ENCODE measurements at regions not wholly inside any gene's neighbourhood (a gene's known extent, or its start where the extent isn't known, plus 50 kb on each side); places are given as distances from the start of the nearest gene placed in this dataset.

- no peaks in the 10 kb centered on the region for H3K4me1 ChIP-seq (ENCODE audit: control insufficient read depth, extremely low read depth, insufficient read depth, low read length)
- no peak overlapping the region for H3K27ac ChIP-seq (ENCODE audit: control insufficient read depth, insufficient read depth, low read length)
- no peaks in the 10 kb centered on the region for H4K20me1 ChIP-seq (ENCODE audit: control insufficient read depth, extremely low read depth, insufficient read depth, low read length)
- TF ChIP-seq, protein P1, sequence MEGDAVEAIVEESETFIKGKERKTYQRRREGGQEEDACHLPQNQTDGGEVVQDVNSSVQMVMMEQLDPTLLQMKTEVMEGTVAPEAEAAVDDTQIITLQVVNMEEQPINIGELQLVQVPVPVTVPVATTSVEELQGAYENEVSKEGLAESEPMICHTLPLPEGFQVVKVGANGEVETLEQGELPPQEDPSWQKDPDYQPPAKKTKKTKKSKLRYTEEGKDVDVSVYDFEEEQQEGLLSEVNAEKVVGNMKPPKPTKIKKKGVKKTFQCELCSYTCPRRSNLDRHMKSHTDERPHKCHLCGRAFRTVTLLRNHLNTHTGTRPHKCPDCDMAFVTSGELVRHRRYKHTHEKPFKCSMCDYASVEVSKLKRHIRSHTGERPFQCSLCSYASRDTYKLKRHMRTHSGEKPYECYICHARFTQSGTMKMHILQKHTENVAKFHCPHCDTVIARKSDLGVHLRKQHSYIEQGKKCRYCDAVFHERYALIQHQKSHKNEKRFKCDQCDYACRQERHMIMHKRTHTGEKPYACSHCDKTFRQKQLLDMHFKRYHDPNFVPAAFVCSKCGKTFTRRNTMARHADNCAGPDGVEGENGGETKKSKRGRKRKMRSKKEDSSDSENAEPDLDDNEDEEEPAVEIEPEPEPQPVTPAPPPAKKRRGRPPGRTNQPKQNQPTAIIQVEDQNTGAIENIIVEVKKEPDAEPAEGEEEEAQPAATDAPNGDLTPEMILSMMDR (optimal IDR thresholded peaks at IDR 0.05 in 1 of 3, IDR thresholded peaks at IDR 0.05 in 1 of 3, conservative IDR thresholded peaks at IDR 0.05 in 1 of 3; ENCODE audit: extremely low read depth in 1 of 3, insufficient read depth in 2 of 3, low read length in 3 of 3) = no peak
- H3K4me2 ChIP-seq (ENCODE audit: control insufficient read depth, extremely low read depth, insufficient read depth, low read depth, low read length) = no peak overlapping the region
- no peak overlapping the region for H3K9ac ChIP-seq (ENCODE audit: control insufficient read depth, extremely low read depth, insufficient read depth, low read length)
- H3K27me3 ChIP-seq (ENCODE audit: control insufficient read depth, extremely low read depth, insufficient read depth, low read length) = peaks cover 24% of the 10 kb centered on the region
- H3K79me2 ChIP-seq (ENCODE audit: control insufficient read depth, insufficient read depth, low read length) = no peaks in the 10 kb centered on the region
- dilution Hi-C loops (cut with MboI; ENCODE audit: extremely low pct_ligation_motif_present, low sequenced_read_pairs) = no loop called here
- DNase-seq (ENCODE audit: low read depth, low spot score) = no peak
- no peaks in the 10 kb centered on the region for H3K36me3 ChIP-seq (ENCODE audit: control insufficient read depth in 2 of 2, extremely low read depth in 1 of 2, insufficient read depth in 2 of 2, low read length in 2 of 2)
- H2AFZ ChIP-seq (ENCODE audit: control insufficient read depth, low read length) = no peak overlapping the region
- H3K9me1 ChIP-seq (ENCODE audit: control insufficient read depth, extremely low read depth, insufficient read depth, low read length) = no peaks in the 10 kb centered on the region
- no peak overlapping the region for H3K4me3 ChIP-seq (ENCODE audit: control insufficient read depth in 2 of 3, extremely low read depth in 1 of 3, insufficient read depth in 2 of 3, low read depth in 1 of 3, low read length in 3 of 3)
- FAIRE-seq = no peak
- H3K9me3 ChIP-seq (ENCODE audit: control insufficient read depth, low read depth, low read length) = no peaks in the 10 kb centered on the region
Measured at GRCh38 chr16:79429381-79430190, 171.0 kb downstream of the MAF start.

- Histone ChIP-seq H3K27ac (ENCODE audit: control insufficient read depth, insufficient read depth, low read length) (no peak overlapping the region), H3K4me3 (ENCODE audit: control insufficient read depth in 2 of 3, extremely low read depth in 1 of 3, insufficient read depth in 2 of 3, low read depth in 1 of 3, low read length in 3 of 3) (no peak overlapping the region), H3K4me1 (ENCODE audit: control insufficient read depth, extremely low read depth, insufficient read depth, low read length) (no peaks in the 10 kb centered on the region), H3K4me2 (ENCODE audit: control insufficient read depth, extremely low read depth, insufficient read depth, low read depth, low read length) (no peak overlapping the region), H3K9me1 (ENCODE audit: control insufficient read depth, extremely low read depth, insufficient read depth, low read length) (no peaks in the 10 kb centered on the region), H3K36me3 (ENCODE audit: control insufficient read depth in 2 of 2, extremely low read depth in 1 of 2, insufficient read depth in 2 of 2, low read length in 2 of 2) (no peaks in the 10 kb centered on the region), H4K20me1 (ENCODE audit: control insufficient read depth, extremely low read depth, insufficient read depth, low read length) (no peaks in the 10 kb centered on the region), H2AFZ (ENCODE audit: control insufficient read depth, low read length) (no peak overlapping the region), H3K9me3 (ENCODE audit: control insufficient read depth, low read depth, low read length) (no peaks in the 10 kb centered on the region), H3K9ac (ENCODE audit: control insufficient read depth, extremely low read depth, insufficient read depth, low read length) (no peak overlapping the region), H3K27me3 (ENCODE audit: control insufficient read depth, extremely low read depth, insufficient read depth, low read length) (peaks cover 24% of the 10 kb centered on the region), H3K79me2 (ENCODE audit: control insufficient read depth, insufficient read depth, low read length) (no peaks in the 10 kb centered on the region)
- dilution Hi-C loops (cut with MboI; ENCODE audit: extremely low pct_ligation_motif_present, low sequenced_read_pairs) = no loop called here
- no peak for TF ChIP-seq EZH2 (IDR thresholded peaks at IDR 0.05; ENCODE audit: low read length)
- TF ChIP-seq, protein P1 (optimal IDR thresholded peaks at IDR 0.05 in 1 of 3, IDR thresholded peaks at IDR 0.05 in 1 of 3, conservative IDR thresholded peaks at IDR 0.05 in 1 of 3; ENCODE audit: extremely low read depth in 1 of 3, insufficient read depth in 2 of 3, low read length in 3 of 3) = no peak
- no peak for FAIRE-seq
- DNase-seq (ENCODE audit: low read depth, low spot score) = no peak
Measured at GRCh38 chr16:79426663-79427062, 173.9 kb downstream of the MAF start.

All from keratinocyte (primary cell).